ENCODE measurements at regions not wholly inside any gene's neighbourhood (a gene's known extent, or its start where the extent isn't known, plus 50 kb on each side); places are given as distances from the start of the nearest gene placed in this dataset.
"Not testable (repeated sequence)": the region's sequence is repeated elsewhere in the genome, so short reads cannot be mapped to it uniquely, and the experiment has no call there.

DNA sequence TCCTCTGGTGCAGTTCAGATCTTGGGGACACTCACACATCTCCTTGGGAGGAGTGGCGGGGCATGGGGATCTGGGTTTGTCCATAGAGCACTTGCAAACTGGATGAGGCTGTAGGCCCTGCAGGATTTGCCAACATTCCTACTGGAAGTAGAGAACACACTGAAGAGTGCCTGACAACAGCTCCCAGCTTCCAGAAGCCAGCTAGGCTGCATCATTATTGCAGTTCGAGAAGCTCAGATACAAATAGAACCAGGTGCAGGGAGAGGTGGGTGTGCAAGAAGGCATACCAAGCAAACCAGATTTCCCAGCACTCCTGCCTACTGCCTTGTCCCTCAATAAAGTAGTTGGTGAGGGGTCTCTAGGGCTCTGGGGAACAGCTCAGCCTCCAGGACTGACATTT, 52.5 kb downstream of the RHOB start:
- no peak for TF ChIP-seq CTCF (IDR thresholded peaks at IDR 0.05; ENCODE audit: low read depth, low read length)
- DNase-seq (ENCODE audit: extremely low read depth, low read depth) = no peak

- no peak for TF ChIP-seq CTCF (IDR thresholded peaks at IDR 0.05; ENCODE audit: low read depth, low read length)
- peak; percentile 95 for DNase-seq (ENCODE audit: extremely low read depth, low read depth)
Observed at GRCh38 chr2:20501974-20502373, 55.1 kb downstream of the RHOB start.

DNA sequence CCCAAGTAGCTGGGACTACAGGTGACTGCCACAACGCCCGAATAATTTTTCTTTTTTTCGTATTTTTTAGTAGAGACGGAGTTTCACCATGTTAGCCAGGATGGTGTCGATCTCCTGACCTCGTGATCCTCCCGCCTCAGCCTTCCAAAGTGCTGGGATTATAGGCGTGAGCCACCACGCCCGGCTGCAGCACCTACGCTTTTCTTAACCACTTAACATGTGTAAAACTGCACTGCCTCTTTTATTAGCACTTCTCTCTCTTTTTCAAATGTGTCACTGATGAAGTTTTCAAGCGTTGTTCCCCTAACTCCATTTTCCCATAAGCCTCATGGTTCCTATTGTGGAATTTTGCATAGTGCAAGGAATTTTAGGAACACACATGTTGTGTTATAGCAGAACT, 55.6 kb downstream of the RHOB start:
- not testable (repeated sequence) for DNase-seq (ENCODE audit: extremely low read depth, low read depth)

DNA sequence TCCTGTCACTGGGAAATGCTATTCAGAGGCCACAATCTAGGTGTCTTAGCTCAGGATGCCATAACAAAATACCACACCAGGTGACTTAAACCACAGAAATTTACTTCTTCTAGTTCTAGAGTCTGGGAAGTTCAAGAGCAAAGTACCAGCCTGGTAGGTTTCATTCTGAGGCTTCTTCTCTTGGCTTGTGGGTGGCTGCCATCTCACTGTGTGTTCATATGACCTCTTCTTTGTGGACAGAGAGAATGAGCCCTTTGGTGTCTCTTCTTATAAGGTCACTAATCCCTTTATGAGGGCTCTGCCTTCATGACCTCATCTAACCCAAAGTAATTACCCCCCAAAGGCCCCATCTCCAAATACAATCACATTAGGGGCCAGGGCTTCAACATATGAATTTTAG, 57.3 kb downstream of the RHOB start:
- no peak for TF ChIP-seq CTCF (IDR thresholded peaks at IDR 0.05; ENCODE audit: low read depth, low read length)
- DNase-seq (ENCODE audit: extremely low read depth, low read depth) = no peak

- DNase-seq (ENCODE audit: extremely low read depth, low read depth) = no peak
- peak; percentile 32 for TF ChIP-seq CTCF (IDR thresholded peaks at IDR 0.05; ENCODE audit: low read depth, low read length)
Observed at GRCh38 chr2:20506201-20506685, 59.4 kb downstream of the RHOB start.

GRCh38 chr2:20507166-20507692, 60.4 kb downstream of the RHOB start:
- no peak for TF ChIP-seq CTCF (IDR thresholded peaks at IDR 0.05; ENCODE audit: low read depth, low read length)
- no peak for DNase-seq (ENCODE audit: extremely low read depth, low read depth)

- TF ChIP-seq CTCF (IDR thresholded peaks at IDR 0.05; ENCODE audit: low read depth, low read length) = no peak
- no peak for DNase-seq (ENCODE audit: extremely low read depth, low read depth)
Observed at GRCh38 chr2:20507711-20508110, 60.8 kb downstream of the RHOB start.

DNA sequence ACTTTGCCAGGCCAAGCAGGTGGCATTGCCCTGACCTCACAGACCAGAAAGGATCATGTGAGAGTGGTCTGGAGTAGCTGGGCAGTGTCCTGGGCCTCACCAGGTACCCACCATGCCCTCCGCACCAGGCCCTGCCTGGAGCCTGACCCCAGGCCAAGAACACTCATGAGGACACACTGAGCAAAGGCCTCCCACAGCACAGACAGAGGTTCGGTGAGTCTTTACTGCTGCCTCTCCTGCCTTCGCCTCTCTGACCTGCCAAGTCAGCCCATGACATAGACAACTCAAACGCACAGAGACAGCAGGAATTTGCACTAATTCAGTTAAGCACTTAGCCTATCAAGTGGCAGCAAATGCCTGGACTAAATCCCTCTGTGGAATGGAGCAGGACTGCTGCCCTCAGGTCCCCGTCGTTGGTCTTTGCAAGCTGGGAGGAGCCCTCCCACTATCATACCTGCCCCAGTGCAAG, 62.5 kb downstream of the RHOB start:
- no peak for DNase-seq (ENCODE audit: extremely low read depth, low read depth)
- TF ChIP-seq CTCF (IDR thresholded peaks at IDR 0.05; ENCODE audit: low read depth, low read length) = no peak

Data from AG09319 (cell line).